H1 (cell line): ENCODE measurements at regions not wholly inside any gene's neighbourhood (a gene's known extent, or its start where the extent isn't known, plus 50 kb on each side); places are given as distances from the start of the nearest gene placed in this dataset.

Experiments used
- CTCF ChIA-PET: fragments of 300-600 bp; sonication (Branson Sonifier 250); formaldehyde crosslinking; loops from one replicate; lab custom pipeline; 2021; ENCODE audit not compliant: partially characterized antibody; lab: Charles Lee
- POLR2A ChIA-PET: fragments of 300-600 bp; sonication (Branson Sonifier 250); formaldehyde crosslinking; loops from one replicate; lab custom pipeline; 2021; ENCODE audit warnings: inconsistent platforms; ENCODE audit not compliant: partially characterized antibody; lab: Charles Lee
- DNase-seq, 2 experiments: peaks; one replicate each; pipeline versions ENCODE4 v3.0.0 to v3.0.0-alpha.2; 2010 to 2022; ENCODE audit warnings: low spot score in 2 of 2, low read depth in 1 of 2, mixed read lengths in 1 of 2
- FAIRE-seq: peaks from 2 replicates; lab custom pipeline; 2011; peaks lifted over from hg19 to GRCh38; lab: Jason Lieb, UNC
- H2AFZ ChIP-seq: 2 replicates; pipeline ENCODE4 v1.8.1; 2012; ENCODE audit warnings: low read length, inconsistent platforms
- H2AK5ac ChIP-seq: 2 replicates; pipeline ENCODE4 v1.6.1; 2013; ENCODE audit warnings: low read depth, low read length
- H2BK120ac ChIP-seq: replicated peaks from 2 replicates; pipeline ENCODE3; 2013; ENCODE audit warnings: low read depth, low read length, inconsistent platforms
- H2BK12ac ChIP-seq: 2 replicates; pipeline ENCODE4 v1.6.1; 2013; ENCODE audit warnings: low read depth, low read length
- H2BK15ac ChIP-seq: 2 replicates; pipeline ENCODE4 v1.6.1; 2013; ENCODE audit warnings: low read length
- H2BK20ac ChIP-seq: 2 replicates; pipeline ENCODE4 v1.6.1; 2013; ENCODE audit warnings: low read length
- H2BK5ac ChIP-seq: 2 replicates; pipeline ENCODE4 v1.6.1; 2013; ENCODE audit warnings: low read depth, low read length
- H3K14ac ChIP-seq: 2 replicates; pipeline ENCODE4 v1.6.1; 2013; ENCODE audit warnings: inconsistent platforms; ENCODE audit not compliant: insufficient read length
- H3K18ac ChIP-seq: 2 replicates; pipeline ENCODE4 v1.6.1; 2013; ENCODE audit warnings: low read length; ENCODE audit errors: extremely low read depth
- H3K23ac ChIP-seq: 2 replicates; pipeline ENCODE4 v1.6.1; 2013; ENCODE audit warnings: inconsistent platforms; ENCODE audit not compliant: insufficient read length
- H3K23me2 ChIP-seq: 2 replicates; pipeline ENCODE4 v1.6.1; 2013; ENCODE audit warnings: low read depth, low read length
- H3K27ac ChIP-seq: 2 replicates; pipeline ENCODE4 v1.6.1; 2011; ENCODE audit warnings: low read depth, low read length, inconsistent platforms
- H3K27me3 ChIP-seq, 4 experiments: replicated peaks in 1 of 4; 1 replicate in 1 of 4; 2 replicates in 3 of 4; pipeline versions ENCODE4 v1.6.1 to v1.8.1; 2011 to 2013; ENCODE audit warnings: low read length in 3 of 4, mild to moderate bottlenecking in 3 of 4, inconsistent platforms in 2 of 4, mixed read lengths in 2 of 4, moderate library complexity in 1 of 4; ENCODE audit not compliant: control insufficient read depth in 3 of 4, insufficient read depth in 3 of 4; ENCODE audit errors: extremely low read depth in 1 of 4
- H3K36me3 ChIP-seq, 4 experiments: 2 replicates each; pipeline versions ENCODE4 v1.6.1 to v1.8.1; 2011 to 2013; ENCODE audit warnings: mild to moderate bottlenecking in 4 of 4, low read length in 3 of 4, moderate library complexity in 2 of 4, control low read depth in 1 of 4, inconsistent platforms in 1 of 4; ENCODE audit not compliant: insufficient read depth in 4 of 4, control insufficient read depth in 2 of 4
- H3K4ac ChIP-seq: replicated peaks from 2 replicates; pipeline ENCODE3; 2013; ENCODE audit warnings: low read length, low read depth, mixed read lengths, inconsistent platforms; ENCODE audit not compliant: insufficient read length
- H3K4me1 ChIP-seq, 4 experiments: replicated peaks in 1 of 4; 1 replicate in 1 of 4; 2 replicates in 3 of 4; pipeline versions ENCODE4 v1.6.1 to v1.8.1; 2011 to 2013; ENCODE audit warnings: low read length in 3 of 4, inconsistent platforms in 2 of 4, mixed read lengths in 1 of 4; ENCODE audit not compliant: insufficient read depth in 4 of 4, control insufficient read depth in 3 of 4
- H3K4me2 ChIP-seq, 2 experiments: 2 replicates each; pipeline versions ENCODE4 v1.6.1 to v1.8.1; 2011 to 2013; ENCODE audit warnings: low read depth in 2 of 2, low read length in 2 of 2, control low read depth in 1 of 2, inconsistent platforms in 1 of 2, mild to moderate bottlenecking in 1 of 2; ENCODE audit not compliant: insufficient read depth in 1 of 2
- H3K4me3 ChIP-seq, 4 experiments: fragments of 200-600, 300-600 bp in 1 of 4; sonication (generic), shearing (Covaris generic), sonication (Bioruptor Twin) in 1 of 4; 2 replicates each; pipeline versions ENCODE4 v1.5.1 to v1.8.1; 2011 to 2016; ENCODE audit warnings: low read length in 4 of 4, low read depth in 3 of 4, control low read depth in 2 of 4, inconsistent platforms in 2 of 4, mild to moderate bottlenecking in 2 of 4, mixed read lengths in 1 of 4, moderate library complexity in 1 of 4; ENCODE audit not compliant: insufficient read depth in 2 of 4; ENCODE audit errors: extremely low read depth in 1 of 4
- H3K56ac ChIP-seq: replicated peaks from 2 replicates; pipeline ENCODE3; 2013; ENCODE audit warnings: low read depth, mild to moderate bottlenecking, mixed read lengths, low read length, inconsistent platforms; ENCODE audit not compliant: insufficient read length
- H3K79me1 ChIP-seq: 2 replicates; pipeline ENCODE4 v1.6.1; 2013; ENCODE audit warnings: low read depth, low read length, control low read depth
- H3K79me2 ChIP-seq, 2 experiments: 2 replicates each; pipeline versions ENCODE4 v1.6.1 to v1.8.1; 2012 to 2013; ENCODE audit warnings: low read length in 2 of 2, mild to moderate bottlenecking in 2 of 2, inconsistent platforms in 1 of 2; ENCODE audit not compliant: insufficient read depth in 2 of 2, control insufficient read depth in 1 of 2
- H3K9ac ChIP-seq, 4 experiments: replicated peaks in 1 of 4; 1 replicate in 1 of 4; 2 replicates in 3 of 4; pipeline versions ENCODE4 v1.6.1 to v1.8.1; 2011 to 2013; ENCODE audit warnings: low read depth in 3 of 4, low read length in 3 of 4, control low read depth in 2 of 4, mild to moderate bottlenecking in 2 of 4, moderate library complexity in 2 of 4, inconsistent platforms in 1 of 4; ENCODE audit errors: extremely low read depth in 1 of 4
- H3K9me3 ChIP-seq, 2 experiments: 2 replicates each; pipeline versions ENCODE4 v1.6.1 to v1.8.1; 2012 to 2013; ENCODE audit warnings: mild to moderate bottlenecking in 2 of 2, moderate library complexity in 2 of 2, control low read depth in 1 of 2, inconsistent platforms in 1 of 2, low read depth in 1 of 2, low read length in 1 of 2, mixed read lengths in 1 of 2; ENCODE audit not compliant: insufficient read depth in 2 of 2
- H4K20me1 ChIP-seq, 2 experiments: replicated peaks in 1 of 2; 2 replicates each; pipeline versions ENCODE3 to v1.8.1; 2011 to 2013; ENCODE audit warnings: inconsistent platforms in 2 of 2, low read length in 2 of 2, mild to moderate bottlenecking in 1 of 2; ENCODE audit not compliant: insufficient read depth in 2 of 2, control insufficient read depth in 1 of 2
- H4K5ac ChIP-seq: 2 replicates; pipeline ENCODE4 v1.6.1; 2013; ENCODE audit warnings: low read length, low read depth, mixed read lengths, inconsistent platforms; ENCODE audit not compliant: insufficient read length
- H4K8ac ChIP-seq: 2 replicates; pipeline ENCODE4 v1.8.0; 2013; ENCODE audit warnings: mild to moderate bottlenecking, moderate library complexity, low read length, inconsistent platforms; ENCODE audit not compliant: insufficient read depth; ENCODE audit errors: extremely low read depth
- H4K91ac ChIP-seq: replicated peaks from 2 replicates; pipeline ENCODE3; 2013; ENCODE audit warnings: low read length, mixed read lengths, inconsistent platforms; ENCODE audit not compliant: insufficient read length
- CEBPB ChIP-seq: IDR thresholded peaks from 2 replicates; pipeline ENCODE4 v1.6.1; 2012; ENCODE audit warnings: low read depth, low read length
- EGR1 ChIP-seq: IDR thresholded peaks from 2 replicates; pipeline ENCODE4 v1.6.1; 2011; ENCODE audit warnings: low read depth, low read length, borderline replicate concordance
- GTF2F1 ChIP-seq: IDR thresholded peaks from 2 replicates; pipeline ENCODE4 v1.6.1; 2012; ENCODE audit warnings: low read depth, low read length, improper control_type of control experiment, borderline replicate concordance
- KDM5A ChIP-seq: fragments of 200-600 bp; IDR thresholded peaks from 2 replicates; pipeline ENCODE4 v1.7.1; 2012; ENCODE audit warnings: mild to moderate bottlenecking, low read length, inconsistent platforms, mixed read lengths
- SP2 ChIP-seq: IDR thresholded peaks from 2 replicates; pipeline ENCODE4 v1.6.1; 2012; ENCODE audit warnings: mild to moderate bottlenecking, low read length, inconsistent platforms
- ZNF274 ChIP-seq: IDR thresholded peaks from 2 replicates; pipeline ENCODE4 v1.7.0; 2012; ENCODE audit warnings: low read length, borderline replicate concordance; ENCODE audit errors: extremely low read depth

DNA sequence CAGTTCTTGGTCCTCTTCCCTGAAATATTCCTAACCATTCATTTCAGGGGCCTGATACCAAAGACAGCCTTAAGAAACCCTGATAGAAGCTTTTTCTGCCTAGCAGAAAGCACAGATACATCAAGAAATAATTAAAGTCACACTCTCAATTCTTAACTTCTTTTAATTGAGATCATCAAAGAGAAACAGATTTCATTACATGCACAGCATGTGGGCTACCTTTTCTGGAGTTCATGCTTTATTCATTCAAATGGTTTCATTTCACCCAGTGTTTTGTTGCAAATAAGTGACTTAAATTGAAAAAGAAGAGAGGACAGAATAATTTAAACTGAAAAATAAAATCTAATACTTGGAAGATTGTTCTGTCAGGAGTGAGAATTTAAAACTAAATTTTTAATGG, 192.6 kb upstream of the GGTLC1 start:
- Histone ChIP-seq H2BK5ac (no peak overlapping the region), H3K36me3 (no peaks in the 10 kb centered on the region), H2BK120ac (no peak overlapping the region), H2BK20ac (no peak overlapping the region), H2AFZ (no peak overlapping the region), H3K4ac (no peak overlapping the region), H3K9ac (no peak overlapping the region), H3K27ac (no peak overlapping the region), H3K4me2 (no peak overlapping the region), H3K23ac (no peak overlapping the region), H3K27me3 (no peaks in the 10 kb centered on the region), H3K56ac (no peak overlapping the region), H4K20me1 (no peaks in the 10 kb centered on the region), H3K4me3 (no peak overlapping the region), H4K8ac (no peak overlapping the region), H4K91ac (no peak overlapping the region), H3K23me2 (no peaks in the 10 kb centered on the region), H3K18ac (no peak overlapping the region), H2BK12ac (no peak overlapping the region), H2AK5ac (no peak overlapping the region), H3K79me1 (no peaks in the 10 kb centered on the region), H3K79me2 (no peaks in the 10 kb centered on the region), H2BK15ac (no peak overlapping the region), H3K4me1 (no peaks in the 10 kb centered on the region; a peak in 2 of 7 replicates), H3K9me3 (no peaks in the 10 kb centered on the region), H4K5ac (no peak overlapping the region), H3K14ac (no peak overlapping the region)
- ChIA-PET POLR2A (no interaction called here), CTCF (no interaction called here)
- TF ChIP-seq CEBPB (no peak), EGR1 (no peak), SP2 (no peak), ZNF274 (no peak), KDM5A (no peak), GTF2F1 (no peak)
- FAIRE-seq (no peak), DNase-seq (no peak)
